IMR-90 (cell line): ENCODE measurements at regions not wholly inside any gene's neighbourhood (a gene's known extent, or its start where the extent isn't known, plus 50 kb on each side); places are given as distances from the start of the nearest gene placed in this dataset.

ENCODE experiments used
- ATAC-seq: fragments of 200-7000 bp; cut with Tn5 transposase; 2 replicates; pipeline ENCODE4 v1.9.1; 2020; ENCODE audit warnings: low read depth, mild to moderate bottlenecking, moderate library complexity
- BruUV-seq: library from RNA; stranded (reverse); fragments of 400-500 nt; replicated peaks from 2 replicates; lab custom pipeline; 2021; lab: Mats Ljungman, UMichigan
- CTCF ChIA-PET: fragments of 300-600 bp; formaldehyde crosslinking; extraction: SDS; loops from one replicate; lab custom pipeline; 2021; ENCODE audit warnings: antibody characterized with exemption; lab: Yijun Ruan, JAX
- POLR2A ChIA-PET: fragments of 300-600 bp; sonication (Branson Sonifier 250); formaldehyde crosslinking; loops from one replicate; lab custom pipeline; 2022; ENCODE audit warnings: antibody characterized with exemption; ENCODE audit not compliant: unreplicated experiment; lab: Charles Lee
- DNase-seq: peaks from one replicate; pipeline ENCODE4 v3.0.0; 2013
- H2AFZ ChIP-seq: replicated peaks from 2 replicates; pipeline ENCODE3; 2013; ENCODE audit warnings: low read length, mild to moderate bottlenecking; ENCODE audit not compliant: poor library complexity
- H2AK5ac ChIP-seq: 2 replicates; pipeline ENCODE4 v1.6.1; 2013; ENCODE audit warnings: low read depth, low read length, inconsistent platforms
- H2AK9ac ChIP-seq: replicated peaks from 2 replicates; pipeline ENCODE3; 2013; ENCODE audit warnings: mild to moderate bottlenecking, low read depth, low read length, moderate library complexity; ENCODE audit not compliant: poor library complexity
- H2BK120ac ChIP-seq: 2 replicates; pipeline ENCODE4 v1.6.1; 2013; ENCODE audit warnings: low read depth, low read length, inconsistent platforms
- H2BK15ac ChIP-seq: 3 replicates; pipeline ENCODE4 v1.6.1; 2013; ENCODE audit warnings: low read depth, low read length, inconsistent platforms
- H2BK20ac ChIP-seq: 2 replicates; pipeline ENCODE4 v1.6.1; 2013; ENCODE audit warnings: low read depth, mild to moderate bottlenecking, inconsistent platforms, low read length, moderate library complexity
- H2BK5ac ChIP-seq: 2 replicates; pipeline ENCODE4 v1.6.1; 2013; ENCODE audit warnings: mild to moderate bottlenecking, low read depth, low read length, inconsistent platforms; ENCODE audit not compliant: poor library complexity, severe bottlenecking
- H3K14ac ChIP-seq: replicated peaks from 2 replicates; pipeline ENCODE4 v1.6.1; 2013; ENCODE audit warnings: low read depth, low read length, inconsistent platforms
- H3K18ac ChIP-seq: 2 replicates; pipeline ENCODE4 v1.6.1; 2013; ENCODE audit warnings: low read depth, low read length, control low read depth
- H3K23ac ChIP-seq: 2 replicates; pipeline ENCODE4 v1.6.1; 2013; ENCODE audit warnings: low read depth, low read length, inconsistent platforms
- H3K27ac ChIP-seq: 2 replicates; pipeline ENCODE4 v1.5.1; 2013; ENCODE audit warnings: mild to moderate bottlenecking, control low read depth, low read length; ENCODE audit not compliant: insufficient read depth
- H3K27me3 ChIP-seq: 2 replicates; pipeline ENCODE4 v1.6.1; 2013; ENCODE audit warnings: low read length; ENCODE audit not compliant: control insufficient read depth, insufficient read depth
- H3K36me3 ChIP-seq: 2 replicates; pipeline ENCODE4 v1.6.1; 2013; ENCODE audit warnings: low read length, mixed read lengths; ENCODE audit not compliant: control insufficient read depth, insufficient read depth
- H3K4ac ChIP-seq: 2 replicates; pipeline ENCODE4 v1.6.1; 2013; ENCODE audit warnings: low read depth, low read length, inconsistent platforms
- H3K4me1 ChIP-seq: 2 replicates; pipeline ENCODE4 v1.6.1; 2013; ENCODE audit warnings: low read length, mixed read lengths; ENCODE audit not compliant: control insufficient read depth, insufficient read depth
- H3K4me2 ChIP-seq: 2 replicates; pipeline ENCODE4 v1.6.1; 2013; ENCODE audit warnings: low read depth, mild to moderate bottlenecking, control low read depth, low read length, moderate library complexity
- H3K4me3 ChIP-seq: 2 replicates; pipeline ENCODE4 v1.5.1; 2013; ENCODE audit warnings: low read depth, mild to moderate bottlenecking, control low read depth, low read length, moderate library complexity; ENCODE audit not compliant: insufficient read depth
- H3K56ac ChIP-seq: 2 replicates; pipeline ENCODE4 v1.6.1; 2013; ENCODE audit warnings: low read length, inconsistent platforms; ENCODE audit not compliant: insufficient read depth; ENCODE audit errors: extremely low read depth
- H3K79me1 ChIP-seq, 2 experiments: 2 replicates each; pipeline ENCODE4 v1.6.1; 2013; ENCODE audit warnings: low read length in 2 of 2, inconsistent platforms in 1 of 2, low read depth in 1 of 2
- H3K9ac ChIP-seq: 2 replicates; pipeline ENCODE4 v1.6.1; 2013; ENCODE audit warnings: low read depth, low read length, control low read depth
- H3K9me1 ChIP-seq: 2 replicates; pipeline ENCODE4 v1.6.1; 2013; ENCODE audit warnings: low read length, inconsistent platforms; ENCODE audit not compliant: insufficient read depth
- H3K9me3 ChIP-seq: 2 replicates; pipeline ENCODE4 v1.6.1; 2013; ENCODE audit warnings: low read length; ENCODE audit not compliant: control insufficient read depth, insufficient read depth
- H4K20me1 ChIP-seq: 2 replicates; pipeline ENCODE4 v1.6.1; 2013; ENCODE audit warnings: low read length, inconsistent platforms; ENCODE audit not compliant: insufficient read depth
- H4K5ac ChIP-seq: 2 replicates; pipeline ENCODE4 v1.6.1; 2013; ENCODE audit warnings: mild to moderate bottlenecking, low read depth, low read length, control low read depth
- H4K8ac ChIP-seq, 2 experiments: 2 replicates each; pipeline ENCODE4 v1.6.1; 2013; ENCODE audit warnings: low read depth in 2 of 2, low read length in 2 of 2, control low read depth in 1 of 2, inconsistent platforms in 1 of 2
- H4K91ac ChIP-seq: 2 replicates; pipeline ENCODE4 v1.6.1; 2013; ENCODE audit warnings: low read depth, low read length, inconsistent platforms; ENCODE audit not compliant: insufficient read depth
- CEBPB ChIP-seq: IDR thresholded peaks from 2 replicates; pipeline ENCODE4 v1.6.1; 2012; ENCODE audit warnings: low read depth, low read length, improper control_type of control experiment
- CHD1 ChIP-seq: IDR thresholded peaks from 2 replicates; pipeline ENCODE4 v1.6.1; 2012; ENCODE audit warnings: low read depth, low read length, improper control_type of control experiment
- FOS ChIP-seq: fragments of 150-350 bp; IDR thresholded peaks from 2 replicates; pipeline ENCODE4 v1.6.1; 2016; ENCODE audit warnings: low read depth, low read length
- MAZ ChIP-seq: IDR thresholded peaks from 2 replicates; pipeline ENCODE4 v1.6.1; 2012; ENCODE audit warnings: low read depth, mild to moderate bottlenecking, low read length, improper control_type of control experiment, moderate library complexity, borderline replicate concordance
- MXI1 ChIP-seq: IDR thresholded peaks from 2 replicates; pipeline ENCODE4 v1.6.1; 2012; ENCODE audit warnings: low read depth, mild to moderate bottlenecking, low read length, moderate library complexity, borderline replicate concordance
- NFE2L2 ChIP-seq: fragments of 150-350 bp; IDR thresholded peaks from 2 replicates; pipeline ENCODE4 v1.6.1; 2016; ENCODE audit warnings: low read depth, mild to moderate bottlenecking, low read length
- RAD21 ChIP-seq: IDR thresholded peaks from 2 replicates; pipeline ENCODE4 v1.6.1; 2012; ENCODE audit warnings: low read length, improper control_type of control experiment
- RCOR1 ChIP-seq: IDR thresholded peaks from 2 replicates; pipeline ENCODE4 v1.6.1; 2012; ENCODE audit warnings: mild to moderate bottlenecking, low read length, improper control_type of control experiment; ENCODE audit not compliant: insufficient replicate concordance
- RFX5 ChIP-seq: IDR thresholded peaks from 2 replicates; pipeline ENCODE4 v1.8.0; 2012; ENCODE audit warnings: low read depth, mild to moderate bottlenecking, low read length, moderate library complexity
- SMC3 ChIP-seq: fragments of 150-350 bp; IDR thresholded peaks from 2 replicates; pipeline ENCODE4 v1.6.1; 2016; ENCODE audit warnings: low read depth, mild to moderate bottlenecking, antibody characterized with exemption, low read length, moderate library complexity
- WGBS, 2 experiments: methylation state at CpG; one replicate each; pipeline versions ENCODE4 v1.1.5 to v1.1.7; 2013; ENCODE audit warnings: missing lambda C conversion rate in 2 of 2; ENCODE audit not compliant: insufficient read length in 1 of 2; ENCODE audit errors: extremely low coverage in 2 of 2; 5-methylcytosine and 5-hydroxymethylcytosine counted together
- dilution Hi-C: fragments of 300-500 bp; cut with HindIII; formaldehyde crosslinking; loops from one replicate; pipeline ENCODE4 v1.14.3; 2018; ENCODE audit warnings: low sequenced_read_pairs; ENCODE audit not compliant: unreplicated experiment
- in situ Hi-C: fragments of 300-500 bp; cut with MboI; formaldehyde crosslinking; loops from 3 replicates; pipeline ENCODE4 v1.14.3; 2019; ENCODE audit warnings: low sequenced_read_pairs, inconsistent platforms, mixed read lengths
- intact Hi-C: fragments of 100-400 bp; cut with micrococcal nuclease; formaldehyde crosslinking; loops from 2 replicates; pipeline ENCODE4 v1.10.0; 2022
- TF ChIP-seq, protein P1 (sequence below): fragments of 150-350 bp; IDR thresholded peaks from 2 replicates; pipeline ENCODE4 v1.6.1; 2017; ENCODE audit warnings: mild to moderate bottlenecking, antibody characterized with exemption, low read length, low read depth

GRCh38 chr12:42737398-42737797 is 147.9 kb upstream of the PRICKLE1 start:
- H2BK5ac ChIP-seq: no peak overlapping the region
- no peak overlapping the region for H2BK20ac ChIP-seq
- H3K27ac ChIP-seq: no peak overlapping the region
- POLR2A ChIA-PET: no interaction called here
- no peaks in the 10 kb centered on the region for H3K79me1 ChIP-seq
- in situ Hi-C loops (no loop called here), dilution Hi-C loops (no loop called here), intact Hi-C loops (no loop called here)
- no peak overlapping the region for H2BK120ac ChIP-seq
- H3K4me2 ChIP-seq: no peak overlapping the region
- no peaks in the 10 kb centered on the region for H3K9me1 ChIP-seq
- no peak overlapping the region for H2AK5ac ChIP-seq
- no peak overlapping the region for H3K23ac ChIP-seq
- H4K91ac ChIP-seq: no peak overlapping the region
- H2AFZ ChIP-seq: no peak overlapping the region
- no peak overlapping the region for H3K9ac ChIP-seq
- no peak overlapping the region for H4K5ac ChIP-seq
- H2AK9ac ChIP-seq: no peak overlapping the region
- CTCF ChIA-PET: no interaction called here
- H3K4me1 ChIP-seq: peaks cover 6% of the 10 kb centered on the region
- no peak overlapping the region for H2BK15ac ChIP-seq
- no peak overlapping the region for H3K4me3 ChIP-seq
- no peak overlapping the region for H4K8ac ChIP-seq
- TF ChIP-seq CEBPB: no peak
- TF ChIP-seq MXI1: no peak
- TF ChIP-seq SMC3: no peak
- TF ChIP-seq RCOR1: no peak
- TF ChIP-seq RAD21: no peak
- TF ChIP-seq MAZ: no peak
- no peak for TF ChIP-seq NFE2L2
- TF ChIP-seq CHD1: no peak
- no peak for TF ChIP-seq FOS
- no peak for TF ChIP-seq RFX5
- TF ChIP-seq, protein P1, sequence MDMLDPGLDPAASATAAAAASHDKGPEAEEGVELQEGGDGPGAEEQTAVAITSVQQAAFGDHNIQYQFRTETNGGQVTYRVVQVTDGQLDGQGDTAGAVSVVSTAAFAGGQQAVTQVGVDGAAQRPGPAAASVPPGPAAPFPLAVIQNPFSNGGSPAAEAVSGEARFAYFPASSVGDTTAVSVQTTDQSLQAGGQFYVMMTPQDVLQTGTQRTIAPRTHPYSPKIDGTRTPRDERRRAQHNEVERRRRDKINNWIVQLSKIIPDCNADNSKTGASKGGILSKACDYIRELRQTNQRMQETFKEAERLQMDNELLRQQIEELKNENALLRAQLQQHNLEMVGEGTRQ: no peak
- 0 out of 2 replicates have a peak, but pooled peaks cover 2% of the 10 kb centered on the region for H3K27me3 ChIP-seq
- no peak overlapping the region for H3K14ac ChIP-seq
- no peaks in the 10 kb centered on the region for H4K20me1 ChIP-seq
- H3K4ac ChIP-seq: no peak overlapping the region
- H3K36me3 ChIP-seq: no peaks in the 10 kb centered on the region
- no TSS peak for BruUV-seq
- no peak overlapping the region for H3K18ac ChIP-seq
- no peak overlapping the region for H3K56ac ChIP-seq
- DNase-seq (no peak), ATAC-seq (no peak)
- no peaks in the 10 kb centered on the region for H3K9me3 ChIP-seq
- no CpG with 5 or more reads among the region's 3 CpGs for WGBS, 2 experiments
